Fibroblast of skin of abdomen (primary cell): ENCODE measurements at regions not wholly inside any gene's neighbourhood (a gene's known extent, or its start where the extent isn't known, plus 50 kb on each side); places are given as distances from the start of the nearest gene placed in this dataset.

Experiments used
- DNase-seq: peaks from one replicate; pipeline ENCODE4 v3.0.0-alpha.2; 2013

DNA sequence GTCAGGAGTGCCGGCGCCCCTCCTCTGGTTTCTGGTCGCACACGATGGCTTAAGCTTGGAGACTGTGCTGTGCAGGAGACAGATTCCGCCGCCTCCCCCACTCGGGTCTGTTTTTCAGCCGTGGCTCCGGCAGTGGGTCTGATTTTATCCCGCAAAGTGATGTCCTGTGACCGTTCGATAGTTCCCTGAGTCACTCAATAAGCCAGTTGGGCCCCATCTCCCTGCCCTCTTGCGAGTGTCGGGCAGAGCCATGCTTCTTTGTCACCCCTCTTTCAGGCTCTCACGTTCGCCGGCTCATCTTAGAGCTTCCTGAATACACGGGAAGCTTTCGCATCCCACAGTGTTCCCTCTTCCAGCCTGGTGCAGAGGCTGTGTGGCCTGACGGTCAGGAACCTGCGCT lies 127.8 kb upstream of the RFLNA start:
- no peak for DNase-seq

DNA sequence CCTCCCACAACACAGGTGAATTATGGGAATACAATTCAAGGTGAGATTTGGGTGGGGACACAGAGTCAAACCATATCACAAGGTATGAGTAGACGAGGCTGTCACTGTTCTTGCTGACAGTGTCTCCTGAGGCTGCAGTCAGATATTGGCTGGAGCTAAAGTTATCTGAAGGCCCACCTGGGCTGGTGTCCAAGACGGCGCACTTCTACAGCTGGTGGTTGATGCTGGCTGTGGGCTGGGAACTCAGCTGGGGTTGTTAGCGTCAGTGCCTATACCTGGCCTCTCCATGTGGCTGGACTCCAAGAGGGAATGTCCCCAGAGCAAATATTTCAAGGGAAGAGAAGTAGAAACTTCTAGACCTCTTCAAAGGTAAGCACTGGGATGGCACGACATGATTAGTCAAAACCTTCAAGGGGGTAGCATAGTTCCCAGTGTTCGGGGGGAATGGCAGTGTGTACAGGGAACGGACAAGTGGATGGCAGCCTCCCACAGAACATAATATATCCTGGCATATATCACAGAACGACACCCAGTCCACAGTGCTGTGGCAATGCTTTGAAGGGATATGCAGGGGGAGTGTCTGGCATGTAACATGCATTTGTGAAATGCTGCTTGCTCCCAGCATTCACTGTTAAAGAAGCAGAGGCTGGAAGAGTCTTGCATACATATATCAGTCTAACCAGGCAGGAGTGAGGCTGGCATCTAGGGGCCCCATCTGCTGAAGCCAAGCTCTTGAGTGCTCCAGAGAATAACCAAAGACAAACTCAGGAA lies 126.7 kb upstream of the RFLNA start:
- DNase-seq, result no peak

DNA sequence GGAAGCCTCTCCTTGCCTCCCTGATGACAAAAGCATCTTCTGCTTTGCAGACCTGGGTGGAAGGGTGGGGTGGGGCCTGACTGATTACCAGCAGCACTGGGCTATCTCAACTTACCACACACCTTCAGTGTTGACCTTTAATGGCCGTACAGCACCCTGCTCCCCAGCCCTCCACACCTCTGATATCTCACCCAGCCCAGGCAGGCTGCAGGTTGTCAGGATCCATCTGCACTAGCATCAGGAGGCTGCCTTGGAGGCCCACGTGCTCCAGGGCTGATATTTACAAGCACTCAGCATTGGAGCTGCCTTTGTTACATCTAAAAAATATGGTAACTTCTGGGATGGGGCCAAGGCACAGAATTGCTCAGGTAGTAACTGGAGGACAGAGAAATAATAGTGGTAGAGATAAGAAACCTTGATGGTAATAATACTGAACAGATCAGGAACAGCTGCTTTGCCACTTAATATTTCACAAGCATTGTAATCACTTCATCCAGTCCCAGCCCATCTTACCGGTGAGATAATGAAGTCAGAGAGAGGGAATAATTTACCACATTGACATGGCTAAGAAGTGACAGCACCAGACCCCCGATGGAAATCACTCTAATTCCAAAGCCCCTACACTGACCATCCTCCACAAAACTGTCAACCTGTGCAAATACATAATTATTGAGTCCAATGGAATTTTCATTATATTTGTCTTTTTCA lies 125.2 kb upstream of the RFLNA start:
- no peak for DNase-seq

DNA sequence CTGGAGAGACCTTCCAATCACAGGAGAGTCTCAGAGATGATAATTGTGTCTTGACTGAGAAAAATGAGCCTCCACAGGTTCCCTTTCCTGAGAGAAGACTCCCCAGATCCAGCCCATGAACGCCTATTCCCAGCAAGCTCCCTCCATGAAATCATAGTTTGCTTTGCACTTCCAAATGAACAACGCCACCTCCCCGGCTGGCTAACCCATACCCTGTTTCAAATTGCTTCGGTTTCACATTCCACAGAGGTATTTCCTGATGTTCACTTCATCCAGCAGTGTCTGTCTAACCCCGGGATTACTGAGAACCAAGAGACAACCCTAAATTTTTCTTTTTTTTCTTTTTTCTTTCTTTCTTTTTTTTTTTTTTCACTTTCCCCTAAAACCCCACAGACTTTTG lies 124.1 kb upstream of the RFLNA start:
- DNase-seq, result peak; percentile 74

DNA sequence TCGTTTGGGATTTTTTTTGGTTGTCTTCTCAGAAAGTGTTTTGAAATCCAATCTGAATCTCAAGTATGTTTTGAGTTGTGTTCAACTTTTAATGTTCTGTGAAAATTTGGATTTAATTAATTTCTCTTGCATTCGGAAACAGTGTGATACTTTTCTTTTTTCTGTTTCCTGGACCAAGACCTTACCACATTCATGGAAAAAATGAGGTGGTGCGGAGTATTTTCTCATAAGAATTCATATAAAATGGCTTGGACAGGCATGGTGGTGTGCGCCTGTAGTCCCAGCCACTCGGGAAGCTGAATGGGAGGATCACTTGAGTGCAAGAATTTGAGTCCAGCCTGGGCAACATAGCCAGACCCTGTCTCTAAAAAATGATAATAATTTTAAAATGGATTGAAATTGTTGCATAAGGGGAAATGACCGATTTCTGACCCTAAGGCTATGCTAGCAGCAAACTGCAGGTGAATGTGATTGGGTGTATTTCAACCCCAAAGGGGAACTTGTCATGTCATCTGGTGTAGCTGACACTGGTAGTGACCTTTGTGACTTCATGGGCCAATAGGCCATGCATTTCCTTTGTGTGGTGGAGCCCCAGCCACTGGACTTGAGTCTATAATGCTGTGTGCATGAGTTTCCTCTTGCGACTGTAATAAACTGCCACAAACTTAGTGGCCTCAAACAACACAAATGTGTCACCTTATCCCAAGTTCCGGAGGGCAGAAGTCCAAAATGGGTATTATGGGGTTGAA lies 123.5 kb upstream of the RFLNA start:
- DNase-seq, result peak; percentile 51

DNA sequence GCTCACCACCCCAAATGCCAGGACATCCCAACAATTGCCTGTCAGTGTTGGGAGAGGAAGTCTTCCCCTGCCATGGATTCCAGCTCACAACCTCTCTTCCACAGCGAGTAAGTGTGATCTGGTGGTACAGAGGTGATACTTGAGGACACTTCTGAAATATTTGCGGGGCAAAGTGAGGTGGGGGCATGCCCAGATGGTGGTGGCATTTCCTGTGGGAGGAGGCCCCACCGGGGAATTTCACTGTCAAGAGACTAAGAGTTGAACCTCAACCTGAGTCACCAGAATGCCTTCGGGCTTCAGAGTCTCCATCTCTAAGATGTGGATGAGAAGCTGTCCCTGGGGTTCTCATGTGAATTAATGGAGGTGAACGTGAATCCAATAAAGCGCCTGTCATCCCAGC lies 122.3 kb upstream of the RFLNA start:
- DNase-seq, result peak; percentile 65

DNA sequence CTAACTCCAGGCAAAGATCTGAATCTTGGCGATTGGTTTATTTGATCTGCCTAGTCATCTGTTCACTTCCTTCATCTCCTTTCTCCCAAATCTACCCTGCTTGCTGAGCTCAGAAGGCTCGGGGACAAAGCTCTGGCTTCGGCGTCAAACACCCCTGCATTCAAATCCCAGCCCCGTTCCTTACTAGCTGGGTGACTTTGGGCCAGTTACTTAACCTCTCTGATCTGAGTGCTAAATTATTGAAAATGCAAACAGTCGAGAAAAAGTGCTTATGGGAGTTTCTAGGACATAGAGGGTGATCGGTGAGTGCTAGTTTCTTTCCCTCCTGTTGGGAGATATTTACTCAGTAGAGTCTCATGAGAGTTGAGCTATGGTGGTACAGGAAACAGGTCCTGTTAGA lies 121.2 kb upstream of the RFLNA start:
- DNase-seq, result no peak

DNA sequence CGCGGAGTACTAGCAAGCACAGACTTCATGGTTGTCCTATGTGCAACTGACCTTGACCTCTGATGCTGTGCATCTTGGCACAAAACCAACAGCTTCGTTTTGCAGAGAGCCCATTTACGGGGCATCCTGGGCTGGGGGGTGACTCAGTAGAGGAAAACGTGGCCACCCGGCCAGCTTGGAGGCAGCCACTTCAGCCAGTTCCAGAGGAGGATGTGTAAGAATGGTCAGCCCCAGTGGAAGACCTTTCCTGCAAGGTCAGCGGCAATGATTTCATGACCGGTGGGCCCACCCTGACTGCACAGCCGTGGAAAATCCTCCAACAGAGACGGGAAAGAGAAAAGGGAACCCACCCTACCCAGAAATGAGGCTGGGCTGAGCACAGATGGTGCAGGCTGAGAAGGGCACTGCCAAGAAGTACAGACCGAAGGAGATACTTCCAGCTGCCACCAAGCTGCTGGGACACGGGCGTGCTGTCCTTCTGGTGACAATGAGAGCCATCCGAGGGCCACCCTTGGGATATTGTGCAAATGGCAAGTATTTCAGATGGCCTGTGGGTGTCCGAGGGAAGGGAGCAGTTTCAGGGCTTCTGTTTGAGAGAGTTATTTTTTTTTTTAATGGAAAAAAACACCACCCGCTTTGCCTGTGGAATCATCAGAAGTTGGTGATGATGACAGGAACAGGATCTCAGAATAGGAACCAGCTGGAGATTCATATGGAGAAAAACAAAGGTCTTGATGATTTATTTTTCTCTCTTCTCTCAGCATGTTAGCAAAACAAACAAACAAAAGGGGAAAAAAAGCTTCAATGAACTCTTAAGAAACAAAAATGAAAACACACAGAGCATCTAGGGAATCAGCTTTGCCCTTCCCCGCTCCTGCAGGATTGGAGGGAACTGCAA lies 120.2 kb upstream of the RFLNA start:
- DNase-seq, result peak; percentile 58

DNA sequence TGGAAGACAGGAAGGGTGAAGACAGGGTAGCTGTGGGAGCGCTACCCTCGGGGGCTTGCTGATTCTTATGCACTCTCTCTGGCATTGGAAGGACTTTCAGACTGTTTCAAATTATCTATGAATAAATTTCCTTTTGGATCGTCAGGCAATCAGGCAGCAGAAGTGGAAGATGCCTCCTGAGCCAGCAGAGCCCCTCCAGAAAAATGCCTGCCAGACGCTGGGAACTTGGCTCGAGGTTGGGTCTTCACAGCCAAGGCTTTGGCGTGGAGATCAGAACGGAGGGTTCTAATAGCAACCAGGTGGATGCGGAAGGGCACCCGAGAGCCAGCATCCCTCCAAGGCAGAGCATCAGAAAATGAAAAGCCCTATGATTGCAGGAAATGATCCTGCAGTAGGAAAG lies 119.2 kb upstream of the RFLNA start:
- no peak for DNase-seq

DNA sequence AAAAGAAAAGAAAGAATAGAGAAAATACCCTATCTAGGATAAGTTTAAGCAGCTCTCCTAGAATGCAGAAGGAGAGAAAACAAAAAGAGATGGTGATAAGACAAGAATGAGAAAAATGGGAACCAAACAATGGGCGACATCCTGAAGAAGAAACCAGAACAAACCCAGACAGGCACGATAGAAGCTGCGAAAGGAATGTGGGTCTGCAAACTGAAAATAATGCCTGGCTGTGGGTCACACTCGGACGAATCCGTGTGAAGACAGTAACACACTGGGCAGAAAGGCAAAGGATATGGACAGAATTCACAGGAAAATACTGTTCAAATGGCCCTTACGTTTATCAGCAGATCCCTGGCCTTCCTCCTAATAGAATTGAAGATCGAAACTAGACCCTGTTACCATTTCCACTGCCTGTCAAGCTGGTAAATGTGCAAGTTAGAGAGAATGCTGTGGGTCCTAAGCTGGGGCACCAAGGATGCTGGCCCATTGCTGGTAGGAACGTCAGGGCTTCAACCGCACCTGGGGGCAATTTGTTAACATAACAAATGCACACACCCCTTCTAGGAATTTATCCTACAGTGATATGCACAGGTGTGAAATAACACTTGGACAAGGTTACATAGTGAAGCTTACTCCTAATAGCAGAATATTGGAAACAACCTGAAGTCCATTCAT lies 117.5 kb upstream of the RFLNA start:
- DNase-seq, result no peak

DNA sequence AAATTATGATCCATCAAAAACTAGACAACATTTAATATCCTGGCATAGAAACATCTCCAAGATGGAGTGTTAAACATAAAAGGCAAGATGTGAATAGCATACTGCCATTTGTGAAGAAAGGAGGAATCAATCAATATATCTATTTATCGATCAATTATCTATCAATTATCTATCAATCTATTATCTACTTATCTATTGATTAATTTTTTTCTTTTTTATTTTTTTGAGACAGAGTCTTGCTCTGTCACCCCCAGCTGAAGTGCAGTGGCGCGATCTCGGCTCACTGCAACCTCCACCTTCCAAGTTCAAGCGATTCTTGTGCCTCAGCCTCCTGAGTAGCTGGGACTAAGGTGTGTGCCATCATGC lies 117.0 kb upstream of the RFLNA start:
- DNase-seq, result no peak

DNA sequence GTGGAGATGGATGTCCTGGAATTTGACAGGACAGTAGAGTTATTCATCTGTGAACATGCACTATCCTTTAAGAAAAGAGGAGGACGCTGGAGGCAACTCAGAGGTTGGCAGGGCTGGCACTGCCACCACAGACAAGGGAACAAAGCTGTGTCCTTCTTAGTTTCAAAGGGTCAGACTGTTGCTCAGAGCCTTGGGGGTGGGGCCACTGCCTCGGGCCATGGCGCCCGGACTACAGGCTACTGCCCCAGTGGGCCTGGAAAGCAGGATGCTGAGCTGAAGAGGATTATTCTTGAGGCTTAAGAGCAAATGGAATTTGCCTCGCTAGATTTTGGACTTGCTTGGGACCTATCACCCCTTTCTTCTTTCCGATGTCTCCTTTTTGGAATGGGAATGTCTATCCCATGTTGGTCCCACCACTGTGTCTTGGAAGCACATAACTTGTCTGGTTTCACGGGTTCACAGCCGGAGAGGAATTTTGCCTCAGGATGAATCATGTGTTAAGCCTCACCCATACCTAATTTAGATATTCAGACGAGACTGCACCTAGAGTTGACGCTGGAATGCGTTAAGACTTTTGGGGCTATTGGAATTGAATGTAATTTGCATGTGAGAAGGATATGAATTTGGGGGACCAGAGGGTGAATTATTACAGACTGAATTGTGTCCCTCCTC lies 114.8 kb upstream of the RFLNA start:
- peak; percentile 60 for DNase-seq

DNA sequence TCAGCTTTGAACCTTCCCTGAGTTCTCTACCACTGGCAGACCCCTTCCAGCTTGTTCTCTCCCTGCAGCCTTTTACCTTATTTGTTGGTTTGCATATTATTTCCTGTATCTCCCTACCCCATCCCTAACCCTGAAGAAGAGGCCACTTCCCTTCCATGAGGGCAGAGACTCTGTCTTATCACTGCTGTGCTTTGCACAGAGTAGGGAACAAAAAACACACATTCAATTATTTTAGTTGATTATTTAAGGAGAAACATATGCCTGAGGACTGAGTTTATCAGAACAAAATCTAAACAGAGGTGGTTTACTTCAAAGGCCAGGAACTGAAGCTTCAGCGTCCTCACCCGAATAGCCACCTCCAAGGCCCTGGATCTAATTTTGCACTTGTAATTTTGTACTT lies 111.7 kb upstream of the RFLNA start:
- no peak for DNase-seq

DNA sequence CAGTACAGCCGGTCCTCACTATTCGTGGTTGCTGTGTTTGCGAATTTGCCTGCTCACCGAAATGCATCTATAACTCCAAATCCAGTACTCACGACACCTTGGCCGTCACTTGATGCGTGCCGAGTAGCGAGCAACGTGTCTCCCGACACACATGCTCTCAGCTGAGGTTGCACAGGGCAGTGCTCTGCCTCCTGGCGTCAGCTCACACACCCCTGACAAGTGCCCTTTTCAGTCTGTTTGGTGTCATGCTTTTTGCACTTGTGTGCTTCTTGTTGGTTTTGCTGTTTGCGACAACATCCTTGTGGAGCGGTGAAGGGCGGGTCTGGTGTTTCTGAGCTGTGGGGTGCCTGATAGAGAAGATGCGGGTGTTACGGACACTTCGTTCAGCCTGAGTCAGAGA lies 110.4 kb upstream of the RFLNA start:
- no peak for DNase-seq

DNA sequence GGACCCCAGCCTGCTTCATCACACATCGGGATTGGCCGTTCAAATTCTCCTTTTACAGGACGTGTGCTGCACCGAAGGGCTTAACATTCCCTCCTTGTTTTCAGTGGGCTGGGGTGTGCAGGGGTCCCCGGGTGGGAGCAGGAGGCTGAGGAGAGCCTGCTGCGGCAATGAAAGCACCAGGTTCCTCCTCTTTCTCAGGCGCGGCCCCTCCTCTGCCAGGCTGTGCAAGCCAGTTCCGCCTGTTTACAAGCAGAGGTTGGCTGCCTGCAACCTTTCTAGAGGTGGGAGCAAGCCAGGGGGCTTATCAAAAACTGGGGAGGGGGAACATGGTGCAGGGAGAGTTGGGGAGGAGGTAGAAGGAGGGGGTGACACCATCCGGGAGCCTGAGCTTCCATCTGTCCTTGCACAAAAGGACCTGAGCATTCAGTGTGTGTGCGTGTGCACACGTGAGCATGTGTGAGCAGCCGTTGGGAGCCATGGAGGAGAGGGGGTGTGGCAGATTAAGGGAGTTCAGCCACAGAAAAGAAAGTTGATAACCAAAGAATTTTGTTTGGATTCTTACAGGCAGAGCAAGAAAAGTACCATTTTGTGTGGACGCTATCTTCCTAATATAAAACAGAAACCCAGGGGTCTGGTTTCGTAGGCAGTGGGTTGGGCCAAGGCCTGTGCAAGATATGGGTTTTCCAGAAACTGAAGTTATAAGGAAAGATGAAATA lies 108.8 kb upstream of the RFLNA start:
- no peak for DNase-seq

DNA sequence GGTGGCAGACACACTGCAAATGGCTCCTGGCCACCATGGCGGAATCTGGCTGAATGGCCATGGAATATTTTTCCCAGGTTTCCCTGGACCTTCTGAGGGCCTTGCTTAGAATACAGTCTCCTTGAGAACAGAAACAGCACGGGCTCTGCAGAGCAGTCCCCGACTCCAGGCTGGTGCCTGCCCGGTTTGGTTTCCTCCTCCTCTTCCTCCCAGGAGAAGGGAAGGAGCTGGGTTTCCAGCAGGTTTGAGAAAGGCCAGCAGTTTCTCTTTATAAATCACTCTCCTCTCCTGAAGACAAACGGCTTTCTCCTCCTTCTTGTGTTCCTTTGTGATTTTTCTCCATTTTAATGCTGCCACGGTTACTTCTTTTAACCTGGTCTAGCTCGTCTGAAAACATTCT lies 106.8 kb upstream of the RFLNA start:
- DNase-seq, result no peak

DNA sequence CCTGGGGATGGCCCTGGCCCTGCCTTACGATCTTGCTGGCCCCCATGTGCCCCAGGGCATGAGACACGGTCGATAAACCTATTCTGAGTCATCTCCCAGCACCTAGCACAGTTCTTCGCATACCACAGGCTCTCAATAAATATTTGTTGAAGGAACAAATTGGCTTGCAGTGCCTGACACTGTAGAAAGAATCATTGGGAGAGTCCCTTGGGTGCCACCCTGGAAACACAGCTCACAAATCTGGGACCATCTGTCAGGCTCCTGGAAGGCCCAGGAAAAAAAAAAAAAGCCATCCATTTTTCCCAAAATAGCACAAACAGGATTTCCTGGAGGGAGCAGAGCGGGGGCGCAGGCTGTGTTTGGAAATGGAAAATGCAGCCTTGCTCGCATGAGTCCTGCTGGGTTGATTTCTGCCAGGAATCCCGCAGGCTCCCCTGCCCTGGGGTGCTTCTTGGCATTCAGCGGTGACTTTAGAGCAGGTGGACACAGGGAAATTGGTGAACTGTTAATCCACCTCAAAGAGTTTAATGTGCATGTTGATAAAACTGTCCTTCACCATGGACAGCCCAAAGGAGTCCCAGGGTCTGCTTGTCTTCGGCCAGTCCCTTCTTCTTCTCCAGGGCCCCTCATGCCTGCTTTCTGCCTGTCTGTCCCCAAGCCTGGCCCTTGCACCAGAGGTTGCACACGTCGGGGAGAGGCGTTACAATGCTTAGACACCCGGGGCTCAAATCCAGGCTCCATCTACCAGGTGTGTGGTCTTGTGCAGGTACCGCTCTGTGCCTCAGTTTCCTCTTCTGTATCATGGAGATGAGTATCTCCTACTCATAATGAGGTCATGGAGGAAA lies 106.1 kb upstream of the RFLNA start:
- DNase-seq, result peak; percentile 28

DNA sequence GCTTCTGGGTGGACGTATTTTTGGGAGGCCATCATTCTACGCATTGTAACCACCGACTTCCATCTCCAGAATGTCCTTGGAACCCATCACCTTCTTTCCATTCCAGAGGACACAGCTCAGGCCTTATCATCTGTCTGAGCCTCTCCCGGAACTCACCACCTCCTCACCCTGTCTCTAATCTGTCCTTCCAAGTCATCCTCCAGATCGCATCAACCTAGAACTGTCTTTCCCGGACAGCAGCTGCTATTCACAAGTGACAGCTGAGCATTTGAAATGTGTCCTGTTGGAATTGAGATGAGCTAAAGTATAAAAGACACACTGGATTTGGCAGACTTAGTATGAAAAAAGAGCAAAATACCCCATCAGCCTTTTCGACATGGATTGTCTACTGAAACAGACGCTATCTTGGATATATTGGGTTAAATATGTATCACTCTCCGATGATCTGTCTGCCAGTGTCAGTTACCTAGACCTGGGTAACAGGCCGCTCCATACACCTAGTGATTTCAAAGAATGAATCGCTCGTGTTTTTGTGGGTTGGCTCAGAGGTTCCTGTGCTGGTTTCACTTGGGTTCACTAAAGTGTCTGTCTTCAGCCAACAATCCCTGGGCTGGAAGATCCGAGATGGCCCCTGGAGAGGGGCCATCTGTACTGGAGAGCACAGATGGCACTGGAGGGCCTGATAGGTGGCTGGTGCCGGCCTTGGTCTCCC lies 104.4 kb upstream of the RFLNA start:
- no peak for DNase-seq

DNA sequence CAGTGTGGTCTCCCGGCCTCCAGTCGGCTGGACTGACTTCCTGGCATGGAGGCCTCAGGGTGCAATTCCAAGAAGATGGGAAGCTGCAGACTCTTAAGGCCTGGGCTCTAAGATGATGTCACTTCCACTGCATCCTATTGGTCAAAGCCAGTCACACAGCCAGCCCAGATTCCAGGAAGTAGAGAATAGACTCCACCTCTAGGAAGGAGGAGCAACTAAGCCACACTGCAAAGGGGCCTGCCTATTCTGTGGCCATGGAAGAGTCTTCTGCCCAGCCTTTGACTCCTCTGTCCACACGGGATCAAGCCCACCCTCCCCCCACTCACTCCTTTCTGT lies 103.9 kb upstream of the RFLNA start:
- no peak for DNase-seq
